ENCODE measurements at regions not wholly inside any gene's neighbourhood (a gene's known extent, or its start where the extent isn't known, plus 50 kb on each side); places are given as distances from the start of the nearest gene placed in this dataset.

DNA sequence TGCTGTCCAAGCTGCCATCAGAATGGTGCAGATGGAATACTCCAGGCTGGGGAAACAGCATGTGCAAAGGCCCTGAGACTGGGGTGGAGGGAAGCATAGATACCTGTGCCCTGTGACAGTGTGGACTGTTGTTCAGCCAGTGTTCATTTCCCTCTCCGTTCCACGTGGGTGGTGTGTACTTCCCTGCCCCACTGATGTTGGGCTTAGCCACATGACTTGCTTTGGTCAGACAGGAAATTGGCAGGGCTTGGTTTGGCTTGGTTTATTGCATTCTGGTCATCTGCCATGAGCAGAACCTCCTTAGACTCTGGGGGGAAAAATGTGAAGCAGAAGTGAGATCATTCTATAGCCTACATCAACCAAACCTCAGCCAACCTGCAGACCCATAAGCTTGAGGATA lies 102.4 kb upstream of the IGSF21 start:
- TF ChIP-seq, protein P1, sequence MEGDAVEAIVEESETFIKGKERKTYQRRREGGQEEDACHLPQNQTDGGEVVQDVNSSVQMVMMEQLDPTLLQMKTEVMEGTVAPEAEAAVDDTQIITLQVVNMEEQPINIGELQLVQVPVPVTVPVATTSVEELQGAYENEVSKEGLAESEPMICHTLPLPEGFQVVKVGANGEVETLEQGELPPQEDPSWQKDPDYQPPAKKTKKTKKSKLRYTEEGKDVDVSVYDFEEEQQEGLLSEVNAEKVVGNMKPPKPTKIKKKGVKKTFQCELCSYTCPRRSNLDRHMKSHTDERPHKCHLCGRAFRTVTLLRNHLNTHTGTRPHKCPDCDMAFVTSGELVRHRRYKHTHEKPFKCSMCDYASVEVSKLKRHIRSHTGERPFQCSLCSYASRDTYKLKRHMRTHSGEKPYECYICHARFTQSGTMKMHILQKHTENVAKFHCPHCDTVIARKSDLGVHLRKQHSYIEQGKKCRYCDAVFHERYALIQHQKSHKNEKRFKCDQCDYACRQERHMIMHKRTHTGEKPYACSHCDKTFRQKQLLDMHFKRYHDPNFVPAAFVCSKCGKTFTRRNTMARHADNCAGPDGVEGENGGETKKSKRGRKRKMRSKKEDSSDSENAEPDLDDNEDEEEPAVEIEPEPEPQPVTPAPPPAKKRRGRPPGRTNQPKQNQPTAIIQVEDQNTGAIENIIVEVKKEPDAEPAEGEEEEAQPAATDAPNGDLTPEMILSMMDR (IDR thresholded peaks at IDR 0.05) = no peak
- TF ChIP-seq POLR2A (IDR thresholded peaks at IDR 0.05) = no peak
- TF ChIP-seq EP300 (IDR thresholded peaks at IDR 0.05) = no peak

Measured in tibial nerve (tissue), 4 donors.